Activated T-helper 2 cell treated with anti-CD3 and anti-CD28 coated beads, Interferon-gamma antibody, Interleukin-2, Interleukin-4, amounts not matched to agents 10 μg/mL and 5 μg/mL and 100 μg/mL, durations not matched to agents 14 hours and 24 hours and 36 hours (primary cell): ENCODE measurements at regions not wholly inside any gene's neighbourhood (a gene's known extent, or its start where the extent isn't known, plus 50 kb on each side); places are given as distances from the start of the nearest gene placed in this dataset.

Experiments
- DNase-seq: peaks from one replicate; pipeline ENCODE4 v3.0.0; 2021; ENCODE audit warnings: low spot score
- H3K27ac Mint-ChIP-seq: one replicate; pipeline ENCODE4 v1.8.0; 2021; ENCODE audit warnings: mixed read lengths
- H3K27me3 Mint-ChIP-seq: one replicate; pipeline ENCODE4 v1.8.0; 2021; ENCODE audit warnings: low read depth, mixed read lengths
- H3K36me3 Mint-ChIP-seq: one replicate; pipeline ENCODE4 v1.8.0; 2021; ENCODE audit warnings: low read depth, mixed read lengths
- H3K4me1 Mint-ChIP-seq: one replicate; pipeline ENCODE4 v1.8.0; 2021; ENCODE audit warnings: low read depth, mixed read lengths
- H3K4me3 Mint-ChIP-seq: one replicate; pipeline ENCODE4 v1.8.0; 2021; ENCODE audit warnings: low read depth, mild to moderate bottlenecking, moderate library complexity, mixed read lengths
- H3K9me3 Mint-ChIP-seq: one replicate; pipeline ENCODE4 v1.8.0; 2021; ENCODE audit warnings: mixed read lengths
- intact Hi-C: fragments of 100-400 bp; cut with micrococcal nuclease; formaldehyde crosslinking; loops from one replicate; pipeline ENCODE4 v1.15.1; 2023

DNA sequence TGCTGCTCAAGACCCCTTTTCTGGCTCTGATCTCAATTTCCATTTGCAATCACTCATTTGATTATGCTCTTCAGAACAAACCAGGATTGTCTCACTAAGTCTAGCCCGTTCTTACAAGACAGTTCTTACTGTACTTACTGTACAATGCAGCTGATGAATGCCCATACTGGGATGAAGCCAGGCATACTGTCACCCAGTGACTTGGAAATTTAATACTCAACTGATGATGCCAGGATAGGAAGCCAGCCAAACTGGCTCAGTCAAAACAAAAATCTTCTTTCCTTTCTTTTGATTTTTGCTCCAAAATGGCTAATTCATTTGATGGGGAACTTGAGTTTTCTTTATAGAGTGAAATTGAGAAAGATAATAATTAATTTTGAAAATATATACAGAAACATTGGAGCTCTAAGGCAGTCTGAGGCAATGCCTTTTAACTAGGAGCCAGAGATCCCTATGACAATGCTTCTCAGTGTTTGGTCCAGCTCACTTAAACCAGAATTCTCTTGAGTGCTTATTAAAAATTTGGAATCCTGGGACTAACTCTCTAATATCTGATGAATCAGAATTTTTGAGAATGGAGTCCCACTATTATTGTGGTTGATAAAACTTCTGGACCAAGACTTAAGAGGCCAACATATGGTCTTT is 265.6 kb upstream of the THBS1 start:
- Mint-ChIP-seq H3K27ac (no peak overlapping the region), H3K36me3 (no peaks in the 10 kb centered on the region)
- DNase-seq: no peak

GRCh38 chr15:39317225-39317624 is 263.7 kb upstream of the THBS1 start:
- Mint-ChIP-seq H3K27me3 (peaks cover 4% of the 10 kb centered on the region), H3K4me1 (no peaks in the 10 kb centered on the region), H3K9me3 (no peaks in the 10 kb centered on the region), H3K4me3 (no peak overlapping the region), H3K27ac (no peak overlapping the region), H3K36me3 (no peaks in the 10 kb centered on the region)
- DNase-seq: no peak
- intact Hi-C loops: no loop called here

More for the DNA sequence above, 265.6 kb upstream of the THBS1 start:
- Mint-ChIP-seq H3K4me1 (no peaks in the 10 kb centered on the region), H3K4me3 (no peak overlapping the region), H3K27me3 (peaks cover 4% of the 10 kb centered on the region), H3K9me3 (no peaks in the 10 kb centered on the region)
- intact Hi-C loops: no loop called here

DNA sequence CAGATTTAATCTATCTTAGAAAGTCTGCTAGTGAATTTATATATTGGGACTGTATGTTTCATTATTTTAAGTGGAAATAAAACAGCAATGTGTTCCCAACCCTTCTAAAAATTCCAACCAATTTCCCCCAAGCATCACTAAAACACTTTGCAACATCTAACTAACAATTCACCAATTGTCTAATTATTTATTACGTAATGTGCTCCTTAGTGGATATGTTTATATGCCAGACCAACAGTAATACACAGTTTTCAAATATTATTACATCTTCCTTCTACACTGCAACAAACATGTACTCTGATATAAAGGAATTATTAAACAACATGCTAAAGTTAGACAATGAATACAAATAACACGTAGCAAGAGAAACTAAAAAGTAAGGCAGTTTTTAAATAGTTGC is 262.6 kb upstream of the THBS1 start:
- intact Hi-C loops: no loop called here
- Mint-ChIP-seq H3K4me3 (no peak overlapping the region), H3K36me3 (no peaks in the 10 kb centered on the region), H3K9me3 (no peaks in the 10 kb centered on the region), H3K27me3 (peaks cover 6% of the 10 kb centered on the region), H3K4me1 (no peaks in the 10 kb centered on the region), H3K27ac (no peak overlapping the region)
- no peak for DNase-seq

DNA sequence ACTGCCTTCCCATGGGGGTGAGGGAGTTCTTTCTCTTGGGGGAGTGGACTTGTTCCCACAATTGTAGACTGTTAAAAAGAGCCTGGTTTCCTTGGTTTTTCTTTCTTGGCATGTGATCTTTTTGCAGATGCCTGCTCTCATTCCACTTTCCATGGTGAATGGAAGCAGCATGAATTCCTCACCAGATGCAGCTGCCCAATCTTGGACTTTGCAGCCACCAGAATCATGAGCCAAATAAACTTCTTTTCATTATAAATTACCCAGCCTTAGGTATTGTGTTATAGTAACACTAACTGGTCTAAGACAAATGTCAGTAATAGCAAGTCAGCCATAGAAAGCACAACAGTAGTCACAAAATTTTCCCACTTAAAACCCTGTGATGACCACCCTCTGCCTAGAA is 260.5 kb upstream of the THBS1 start:
- no peaks in the 10 kb centered on the region for H3K4me1 Mint-ChIP-seq
- peaks cover 7% of the 10 kb centered on the region for H3K27me3 Mint-ChIP-seq
- no peak for DNase-seq
- no peaks in the 10 kb centered on the region for H3K9me3 Mint-ChIP-seq
- H3K27ac Mint-ChIP-seq: no peak overlapping the region
- intact Hi-C loops: no loop called here
- no peak overlapping the region for H3K4me3 Mint-ChIP-seq
- no peaks in the 10 kb centered on the region for H3K36me3 Mint-ChIP-seq

- intact Hi-C loops: no loop called here
- Mint-ChIP-seq H3K27me3 (peaks cover 13% of the 10 kb centered on the region), H3K4me1 (no peaks in the 10 kb centered on the region), H3K4me3 (no peak overlapping the region), H3K9me3 (no peaks in the 10 kb centered on the region), H3K27ac (no peak overlapping the region), H3K36me3 (no peaks in the 10 kb centered on the region)
- DNase-seq: no peak
These were observed 260.0 kb upstream of the THBS1 start for GRCh38 chr15:39320886-39321285.

DNA sequence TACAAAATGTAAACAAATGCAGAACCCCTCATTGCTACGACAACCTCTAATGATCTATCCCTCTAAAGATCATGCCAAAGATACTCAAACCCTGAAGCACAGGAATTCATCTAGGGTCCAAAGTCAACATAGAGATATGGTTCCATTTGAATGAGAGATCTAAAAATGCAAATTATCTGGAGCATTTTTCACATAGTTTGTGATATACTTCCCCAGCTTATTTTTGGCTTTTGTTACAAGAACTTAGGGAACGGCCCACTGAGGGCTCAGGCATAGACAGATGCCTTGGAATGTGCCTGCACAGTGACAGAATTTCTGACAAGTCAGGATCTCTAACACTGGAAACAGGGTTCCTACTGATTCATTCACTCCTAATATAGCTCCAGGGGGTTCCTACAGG is 258.9 kb upstream of the THBS1 start:
- DNase-seq: no peak
- Mint-ChIP-seq H3K27ac (no peak overlapping the region), H3K4me1 (no peaks in the 10 kb centered on the region), H3K27me3 (peaks cover 16% of the 10 kb centered on the region), H3K9me3 (no peaks in the 10 kb centered on the region), H3K4me3 (no peak overlapping the region), H3K36me3 (no peaks in the 10 kb centered on the region)
- intact Hi-C loops: no loop called here

- DNase-seq: no peak
- Mint-ChIP-seq H3K36me3 (no peaks in the 10 kb centered on the region), H3K4me3 (no peak overlapping the region), H3K27ac (no peak overlapping the region), H3K9me3 (no peaks in the 10 kb centered on the region), H3K4me1 (no peaks in the 10 kb centered on the region), H3K27me3 (peaks cover 19% of the 10 kb centered on the region)
- intact Hi-C loops: no loop called here
These were observed 257.7 kb upstream of the THBS1 start for GRCh38 chr15:39323157-39323556.

GRCh38 chr15:39323706-39324105 is 257.2 kb upstream of the THBS1 start:
- DNase-seq: no peak
- H3K27ac Mint-ChIP-seq: no peak overlapping the region
- no peaks in the 10 kb centered on the region for H3K4me1 Mint-ChIP-seq
- no peak overlapping the region for H3K4me3 Mint-ChIP-seq
- H3K9me3 Mint-ChIP-seq: no peaks in the 10 kb centered on the region
- no peaks in the 10 kb centered on the region for H3K36me3 Mint-ChIP-seq
- intact Hi-C loops: no loop called here
- peaks cover 16% of the 10 kb centered on the region for H3K27me3 Mint-ChIP-seq

DNA sequence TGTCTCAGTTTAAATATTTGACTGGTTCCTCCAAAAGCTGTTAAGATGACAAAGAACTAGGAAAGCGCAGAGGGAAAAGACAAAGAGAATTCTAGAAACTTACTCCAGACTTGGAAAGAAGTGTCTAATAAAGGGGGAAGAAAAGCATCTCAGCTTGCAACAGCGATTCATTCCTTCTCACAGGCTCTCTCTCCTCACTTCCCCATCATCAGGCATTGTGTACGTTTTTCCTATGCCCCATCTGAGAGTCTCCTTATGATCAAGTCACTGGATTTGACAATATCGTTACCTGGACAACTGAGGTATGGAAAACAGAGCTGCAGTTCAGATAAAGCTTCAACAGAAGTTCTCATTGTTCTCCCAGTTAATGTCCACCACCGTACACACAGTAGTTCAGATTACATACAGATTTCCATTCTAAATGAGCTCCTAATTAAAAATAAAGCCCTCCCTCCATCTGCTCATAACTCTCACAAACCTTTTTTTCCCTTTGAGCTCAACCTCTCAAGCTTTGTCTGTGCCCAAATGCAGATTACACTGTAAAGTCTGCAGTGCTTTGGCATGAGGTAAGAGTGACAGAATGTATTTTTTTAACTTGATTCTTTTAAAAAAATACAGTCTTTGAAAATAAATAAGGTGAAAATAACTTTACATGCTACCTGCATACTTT is 254.4 kb upstream of the THBS1 start:
- Mint-ChIP-seq H3K36me3 (no peaks in the 10 kb centered on the region), H3K27me3 (peaks cover 17% of the 10 kb centered on the region), H3K4me3 (no peak overlapping the region), H3K9me3 (no peaks in the 10 kb centered on the region), H3K4me1 (no peaks in the 10 kb centered on the region), H3K27ac (no peak overlapping the region)
- intact Hi-C loops: no loop called here
- DNase-seq: no peak

DNA sequence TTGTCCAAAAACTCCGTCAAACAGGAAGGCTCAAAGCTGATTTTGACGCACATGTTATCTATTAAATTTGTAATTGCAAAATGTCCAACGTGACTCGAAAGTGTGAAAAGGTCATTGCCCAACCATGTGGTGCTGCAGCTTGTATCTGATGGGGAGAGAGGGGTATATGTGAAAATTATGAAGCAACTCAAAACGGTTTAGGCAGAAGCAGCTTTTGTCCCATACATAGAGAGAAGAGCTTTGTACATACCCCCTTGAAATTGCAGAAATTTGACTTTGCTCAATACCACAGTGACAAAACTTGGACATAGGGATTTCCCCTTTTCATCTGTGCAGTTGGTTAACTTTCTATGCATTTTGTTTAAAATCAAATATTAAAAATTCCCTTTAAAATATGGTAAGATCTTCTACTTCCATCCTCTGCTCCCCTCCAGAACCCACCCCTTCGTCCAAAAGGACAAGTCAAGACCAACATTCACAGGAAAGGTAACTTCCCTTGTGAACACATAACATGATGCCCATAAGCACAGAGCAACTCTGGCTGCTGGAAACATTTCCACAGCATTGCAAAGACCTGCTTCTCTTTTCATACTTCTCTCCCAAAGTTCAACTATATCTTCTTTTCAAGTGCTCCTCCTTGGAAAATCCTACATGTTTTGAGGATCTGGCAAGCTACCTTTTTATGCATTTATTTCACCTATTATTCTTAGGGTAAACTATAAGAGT is 253.7 kb upstream of the THBS1 start:
- intact Hi-C loops: no loop called here

GRCh38 chr15:39330061-39330460 is 250.8 kb upstream of the THBS1 start:
- Mint-ChIP-seq H3K27me3 (peaks cover 16% of the 10 kb centered on the region), H3K9me3 (no peaks in the 10 kb centered on the region), H3K4me3 (no peak overlapping the region), H3K4me1 (no peaks in the 10 kb centered on the region), H3K27ac (no peak overlapping the region), H3K36me3 (no peaks in the 10 kb centered on the region)
- intact Hi-C loops: no loop called here
- DNase-seq: no peak

More for the DNA sequence above, 253.7 kb upstream of the THBS1 start:
- Mint-ChIP-seq H3K4me3 (no peak overlapping the region), H3K27me3 (peaks cover 18% of the 10 kb centered on the region), H3K9me3 (no peaks in the 10 kb centered on the region), H3K27ac (no peak overlapping the region), H3K36me3 (no peaks in the 10 kb centered on the region), H3K4me1 (no peaks in the 10 kb centered on the region)
- no peak for DNase-seq

DNA sequence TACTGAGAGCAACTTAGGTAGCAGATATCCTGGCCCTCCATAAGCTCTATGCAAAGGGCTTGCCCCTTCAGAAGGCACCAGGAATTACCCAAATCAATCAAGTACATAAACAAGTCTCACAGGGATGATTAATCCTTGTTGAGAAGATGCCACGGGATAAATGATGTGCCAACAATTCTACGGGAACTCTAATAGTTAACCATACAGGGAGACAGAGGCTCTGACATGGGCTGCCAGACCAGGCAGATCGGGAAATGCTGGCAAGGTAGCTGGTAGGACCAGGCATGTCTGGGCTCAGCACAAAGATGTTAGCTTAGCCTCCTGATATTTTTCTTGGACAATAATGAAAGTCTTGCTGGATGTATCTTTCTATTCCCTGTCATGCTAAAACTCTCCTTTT is 249.3 kb upstream of the THBS1 start:
- no peaks in the 10 kb centered on the region for H3K9me3 Mint-ChIP-seq
- peaks cover 8% of the 10 kb centered on the region for H3K27me3 Mint-ChIP-seq
- H3K4me3 Mint-ChIP-seq: no peak overlapping the region
- no peaks in the 10 kb centered on the region for H3K4me1 Mint-ChIP-seq
- intact Hi-C loops: no loop called here
- H3K36me3 Mint-ChIP-seq: no peaks in the 10 kb centered on the region
- H3K27ac Mint-ChIP-seq: no peak overlapping the region
- no peak for DNase-seq

- Mint-ChIP-seq H3K9me3 (no peaks in the 10 kb centered on the region), H3K36me3 (no peaks in the 10 kb centered on the region)
- intact Hi-C loops: no loop called here
These were observed 248.0 kb upstream of the THBS1 start for GRCh38 chr15:39332846-39333245.

More at GRCh38 chr15:39332846-39333245, 248.0 kb upstream of the THBS1 start:
- Mint-ChIP-seq H3K4me1 (no peaks in the 10 kb centered on the region), H3K4me3 (no peak overlapping the region), H3K27me3 (peaks cover 5% of the 10 kb centered on the region), H3K27ac (no peak overlapping the region)
- DNase-seq: no peak
